NCI-H2196 (cell line): ENCODE measurements at regions not wholly inside any gene's neighbourhood (a gene's known extent, or its start where the extent isn't known, plus 50 kb on each side); places are given as distances from the start of the nearest gene placed in this dataset.

ENCODE experiments used
- DNase-seq: peaks from one replicate; lab custom pipeline; 2025; ENCODE audit not compliant: unreplicated experiment; lab: John Stamatoyannopoulos, UW

DNA sequence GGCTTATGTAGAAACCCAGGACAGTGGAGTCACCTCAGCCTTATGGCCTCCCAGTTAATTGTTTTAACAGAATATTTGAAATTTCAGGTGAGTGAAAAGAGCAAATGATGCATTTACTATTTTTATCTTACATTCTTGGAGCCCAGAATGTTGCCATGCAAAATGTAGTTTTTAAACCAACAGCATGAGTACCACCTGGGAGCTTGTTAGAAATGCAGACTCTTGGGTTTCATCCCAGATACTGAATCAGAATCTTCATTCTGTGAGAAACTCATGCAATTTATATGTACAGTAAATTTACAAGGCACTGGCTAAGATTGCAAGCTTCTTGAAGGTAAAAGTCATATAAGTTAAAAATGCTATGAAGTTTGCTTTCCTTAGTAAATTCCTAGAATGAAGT lies 654.5 kb upstream of the CDH2 start:
- no peak for DNase-seq

DNA sequence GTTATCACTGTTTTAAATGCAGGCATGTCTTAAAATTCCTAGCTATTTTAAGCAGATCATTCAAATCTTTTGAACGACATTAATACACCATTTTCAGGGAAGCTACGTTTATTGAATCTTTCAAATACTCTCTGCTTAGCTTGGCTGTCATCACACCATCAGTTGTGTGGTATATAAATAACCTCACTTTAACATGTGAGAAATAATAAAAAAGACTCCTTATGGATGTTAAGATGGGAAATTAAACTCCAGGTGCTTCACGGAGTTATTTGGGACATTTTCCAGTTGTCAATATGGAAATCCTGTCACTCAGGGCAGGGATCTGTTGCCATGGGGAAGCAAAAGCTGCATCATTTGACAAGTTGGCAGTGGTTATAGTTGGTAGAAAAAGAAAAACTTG lies 649.2 kb upstream of the CDH2 start:
- DNase-seq = no peak

DNA sequence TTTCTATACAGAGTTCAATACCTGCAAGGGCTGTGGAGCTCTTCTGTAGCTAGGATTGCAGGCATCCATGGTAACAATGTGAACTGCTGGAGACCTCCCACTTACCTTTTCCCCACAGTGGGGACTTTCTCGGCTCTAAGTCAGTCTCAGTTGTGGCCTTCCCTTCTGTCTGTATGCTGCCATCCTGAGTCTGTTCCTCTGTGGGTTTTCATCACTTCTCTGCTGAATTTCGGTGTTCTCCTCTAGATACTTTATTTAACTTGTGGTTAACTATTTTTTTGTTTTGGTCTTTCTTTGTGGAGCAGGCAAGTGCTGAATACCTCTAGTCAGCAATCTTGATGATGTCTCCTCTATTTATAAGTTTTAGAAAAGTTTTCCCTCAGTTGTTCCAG lies 647.2 kb upstream of the CDH2 start:
- no peak for DNase-seq

DNA sequence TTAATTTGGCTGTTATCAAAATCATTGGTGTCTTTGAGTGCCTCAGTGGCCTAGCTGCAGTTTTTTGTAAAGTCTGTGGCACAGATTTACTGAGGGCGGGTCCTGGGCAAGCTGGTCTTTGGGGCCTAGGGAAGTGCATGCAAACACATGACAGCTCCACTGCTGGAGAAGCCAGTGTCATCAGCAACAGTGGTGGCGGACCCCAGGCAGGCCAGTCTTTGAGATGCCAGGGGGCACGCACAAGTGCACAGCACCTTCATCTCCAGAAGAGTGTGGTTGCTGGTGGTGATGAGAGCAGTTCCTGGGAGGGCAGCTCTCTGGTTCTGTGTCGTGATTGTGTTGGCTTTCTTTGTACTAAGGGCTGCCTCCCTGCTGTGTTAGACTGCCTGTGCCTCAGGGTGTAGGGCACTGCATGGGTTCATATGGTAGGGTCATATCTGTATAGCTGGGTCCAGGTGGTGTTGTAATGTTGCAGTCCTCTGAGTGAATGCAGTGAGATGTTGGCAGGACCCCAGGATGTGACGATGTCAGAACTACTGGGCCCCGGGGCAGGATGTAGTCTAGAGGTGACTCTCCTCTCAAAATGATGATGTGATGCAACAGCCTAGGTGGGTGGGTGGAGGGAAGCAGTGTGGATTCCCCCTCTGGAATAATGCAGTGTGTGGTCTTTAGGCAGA lies 646.7 kb upstream of the CDH2 start:
- DNase-seq = no peak

DNA sequence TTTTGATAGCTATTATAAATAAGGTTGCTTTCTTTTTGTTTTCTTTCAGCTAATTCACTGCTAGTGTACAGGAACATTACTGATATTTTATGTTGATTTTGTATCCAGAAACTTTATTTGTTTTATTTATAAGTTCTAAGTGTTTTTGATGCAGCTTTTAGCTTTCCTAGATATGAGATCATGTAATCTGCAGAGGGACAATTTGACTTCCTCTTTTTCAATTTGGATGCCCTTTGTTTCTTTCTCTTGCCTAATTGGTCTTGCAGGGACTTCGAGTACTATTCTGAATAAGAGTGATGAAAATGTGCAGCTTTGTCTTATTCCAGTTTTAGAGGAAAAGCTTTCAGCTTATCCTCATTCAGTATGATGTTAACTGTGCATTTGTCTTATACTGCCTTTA lies 643.4 kb upstream of the CDH2 start:
- no peak for DNase-seq

DNA sequence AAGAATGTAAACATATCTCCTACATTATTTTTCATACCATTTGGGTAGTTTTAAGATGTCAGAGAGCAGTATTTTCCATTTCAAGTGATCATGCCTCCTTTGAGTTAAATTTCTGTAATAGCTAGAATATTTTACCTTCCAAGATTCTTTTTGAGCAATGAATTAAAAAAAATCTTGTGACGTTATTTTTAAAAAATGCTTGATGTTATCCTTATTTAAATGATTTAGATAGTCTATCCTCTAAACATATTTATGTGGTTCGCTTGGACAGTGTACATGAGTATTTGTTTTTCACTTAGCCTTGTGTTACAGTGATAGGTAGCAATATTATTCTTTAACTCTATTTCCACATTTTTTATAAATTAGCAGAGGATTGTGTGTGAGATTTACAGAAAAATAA lies 639.2 kb upstream of the CDH2 start:
- DNase-seq = no peak

DNA sequence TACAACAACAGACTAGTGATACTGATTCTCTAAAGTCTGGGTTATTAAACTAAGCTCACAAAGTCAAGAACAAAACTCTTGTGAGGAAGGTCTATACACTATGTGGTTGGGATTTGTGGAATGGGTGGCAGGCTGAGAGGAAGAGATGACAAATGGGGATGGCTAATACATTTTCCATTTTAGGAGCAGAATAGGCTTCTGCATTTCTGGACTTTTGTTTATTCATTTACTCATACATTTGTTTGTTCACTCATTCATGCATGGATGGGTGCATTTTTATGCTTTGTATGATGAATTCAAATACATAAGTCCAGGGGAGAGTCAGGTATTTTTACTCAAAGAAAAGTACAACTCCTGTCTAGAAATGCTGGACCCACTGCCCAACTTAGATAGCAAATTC lies 637.4 kb upstream of the CDH2 start:
- no peak for DNase-seq

DNA sequence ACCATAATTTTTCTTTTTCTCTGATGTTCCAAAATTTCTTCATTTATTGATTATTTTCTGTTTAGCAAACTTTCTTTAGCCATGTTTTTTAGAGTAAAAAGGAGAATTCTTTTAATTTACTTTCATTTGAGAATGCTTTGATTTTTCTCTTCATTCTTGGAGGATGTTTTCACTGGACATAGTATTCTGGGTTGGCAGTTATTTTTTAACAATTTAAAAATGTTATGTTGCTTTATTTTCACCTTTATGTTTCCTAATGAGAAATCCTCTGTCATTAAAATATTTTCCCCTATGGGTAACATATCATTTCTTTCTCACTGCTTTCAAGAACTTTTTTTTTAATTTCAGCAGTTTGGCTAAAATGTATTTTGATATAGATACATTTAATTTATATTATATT lies 631.4 kb upstream of the CDH2 start:
- DNase-seq = no peak

DNA sequence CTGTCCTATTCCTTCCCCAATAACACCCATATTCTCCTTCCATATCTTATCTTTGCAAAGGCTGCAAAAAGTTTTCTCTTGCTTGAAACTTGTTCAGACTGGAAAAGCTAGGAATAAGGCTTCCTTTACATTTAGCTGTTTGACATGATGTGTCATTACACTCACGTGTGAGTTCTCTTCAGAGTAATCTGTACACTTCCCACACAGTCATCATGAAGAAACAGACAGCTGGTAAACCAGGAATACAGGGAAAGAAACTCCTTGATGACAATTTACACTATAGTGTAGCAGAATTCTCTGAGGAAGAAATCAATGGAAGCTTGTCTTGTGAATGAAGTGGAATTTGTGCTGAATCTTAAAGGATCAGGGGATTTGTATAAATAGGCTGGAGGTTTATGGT lies 628.6 kb upstream of the CDH2 start:
- no peak for DNase-seq

DNA sequence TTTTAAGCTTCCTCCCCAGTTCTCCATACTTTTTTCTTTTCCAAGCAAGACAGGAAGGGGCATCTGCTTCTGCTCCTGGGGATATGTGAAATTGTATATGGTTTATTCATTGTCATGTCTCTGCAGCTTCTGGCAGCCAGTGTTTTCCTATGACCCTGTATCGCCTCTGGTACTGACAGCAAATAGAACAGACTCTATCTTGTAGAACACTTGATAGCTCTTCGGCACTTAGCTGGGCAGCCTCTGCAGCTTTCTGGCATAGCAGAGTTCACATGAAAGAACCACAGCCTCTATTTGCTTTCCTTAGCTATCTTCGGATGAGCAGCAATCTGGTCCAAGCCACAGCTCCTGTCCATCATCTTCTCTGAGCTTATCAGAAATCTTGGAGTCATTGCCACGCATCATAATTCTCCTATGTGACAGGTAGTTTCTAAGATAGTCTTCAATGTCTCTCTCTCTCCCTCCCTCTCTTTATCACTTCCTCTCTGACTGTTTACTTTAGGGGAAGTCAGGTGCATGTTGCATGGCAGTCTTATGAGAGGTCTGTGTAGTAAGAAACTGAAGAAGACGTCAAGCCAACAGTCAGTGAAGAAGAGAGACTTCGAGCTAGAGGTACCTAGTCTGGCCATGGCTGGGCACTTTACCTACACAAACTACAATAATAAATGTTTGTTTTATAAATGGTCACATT lies 627.7 kb upstream of the CDH2 start:
- DNase-seq = no peak

DNA sequence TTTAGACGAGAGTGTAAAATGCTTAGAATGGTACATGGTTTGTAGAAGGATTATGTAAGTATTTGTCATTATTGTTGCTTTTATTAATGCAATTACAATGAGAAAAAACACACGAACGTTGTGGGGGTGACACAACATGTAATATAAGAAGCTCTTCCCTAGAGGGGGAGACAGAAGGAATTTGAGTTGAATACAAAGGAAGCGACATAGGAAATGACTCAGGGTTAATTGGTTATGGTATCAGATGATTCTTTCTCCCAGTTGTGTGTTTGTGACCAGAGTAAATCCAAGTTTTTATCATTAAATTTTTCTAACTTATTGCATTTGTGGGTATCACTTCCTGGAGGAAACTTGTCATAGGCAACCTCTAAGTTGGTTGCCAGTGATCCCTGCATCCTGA lies 625.6 kb upstream of the CDH2 start:
- no peak for DNase-seq

DNA sequence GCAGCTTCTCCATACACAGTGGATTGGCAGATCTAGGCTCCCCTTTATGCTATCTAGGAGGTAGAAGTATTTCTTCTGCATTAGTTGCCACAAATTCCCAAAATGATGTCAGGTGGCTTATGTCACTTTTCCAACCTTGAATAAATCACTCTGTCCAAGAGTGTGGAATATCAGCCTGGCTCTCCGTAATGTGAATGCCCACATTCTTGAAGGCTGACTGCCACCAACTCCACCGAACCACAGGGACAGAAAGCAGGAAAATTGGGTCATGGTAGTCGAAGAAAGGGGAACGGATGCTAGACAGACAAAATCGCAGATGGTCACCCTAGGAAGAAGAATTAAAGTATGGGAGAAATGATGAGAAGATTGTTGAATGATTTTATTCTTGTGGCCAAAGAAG lies 624.9 kb upstream of the CDH2 start:
- no peak for DNase-seq

DNA sequence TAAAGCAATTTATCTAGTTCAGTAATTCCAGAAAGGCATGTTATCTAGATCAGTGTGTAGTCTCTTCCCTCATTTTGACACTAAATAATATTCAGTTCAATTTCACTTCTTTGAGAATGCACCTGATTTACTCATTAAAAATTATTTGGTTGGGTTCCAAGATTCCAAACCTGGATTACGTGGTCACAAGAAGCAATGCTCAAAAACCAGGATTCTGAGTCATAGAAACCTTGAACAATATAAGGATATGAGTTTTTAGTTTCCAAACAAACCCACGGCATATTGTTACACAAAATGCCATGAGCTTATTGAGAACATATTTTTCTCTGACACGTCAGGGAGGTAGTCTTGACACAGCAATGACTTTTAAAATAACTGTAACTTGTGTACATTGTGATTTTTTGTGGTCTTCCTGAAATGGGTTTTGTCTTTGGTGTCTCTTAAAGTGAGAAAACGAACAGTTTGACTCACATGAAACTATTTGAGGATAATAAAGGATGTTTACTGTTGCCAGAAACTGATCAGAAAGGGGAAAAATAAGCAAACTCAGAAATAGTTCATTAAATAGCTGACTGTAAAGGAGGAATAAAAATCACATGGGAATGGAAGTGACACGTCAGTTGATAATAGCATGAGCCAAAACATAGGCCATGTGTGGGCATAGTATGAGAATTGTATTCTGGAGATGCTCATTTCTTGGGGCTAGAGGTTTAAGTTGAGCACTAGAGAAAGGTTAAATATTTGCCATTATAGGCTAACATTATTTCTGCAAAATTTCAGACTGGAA lies 617.7 kb upstream of the CDH2 start:
- no peak for DNase-seq

DNA sequence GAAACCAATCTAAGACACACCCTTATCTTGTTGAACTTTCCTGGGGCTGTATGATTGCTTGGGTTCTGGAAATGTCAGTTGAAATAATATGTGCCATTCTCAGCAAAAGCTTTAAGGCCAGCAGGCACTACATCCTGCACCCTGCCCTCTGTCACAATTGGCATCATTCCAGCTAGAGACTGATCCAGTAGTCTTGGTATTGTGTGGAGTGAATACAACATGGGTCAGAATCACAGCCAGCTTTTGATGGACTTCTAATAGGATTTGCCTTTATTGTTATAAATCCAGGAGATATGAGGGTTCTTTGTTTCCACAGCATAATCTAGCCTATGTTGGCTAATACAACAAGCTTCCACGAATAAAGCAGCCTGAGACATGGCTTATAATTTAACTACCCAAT lies 617.0 kb upstream of the CDH2 start:
- no peak for DNase-seq

DNA sequence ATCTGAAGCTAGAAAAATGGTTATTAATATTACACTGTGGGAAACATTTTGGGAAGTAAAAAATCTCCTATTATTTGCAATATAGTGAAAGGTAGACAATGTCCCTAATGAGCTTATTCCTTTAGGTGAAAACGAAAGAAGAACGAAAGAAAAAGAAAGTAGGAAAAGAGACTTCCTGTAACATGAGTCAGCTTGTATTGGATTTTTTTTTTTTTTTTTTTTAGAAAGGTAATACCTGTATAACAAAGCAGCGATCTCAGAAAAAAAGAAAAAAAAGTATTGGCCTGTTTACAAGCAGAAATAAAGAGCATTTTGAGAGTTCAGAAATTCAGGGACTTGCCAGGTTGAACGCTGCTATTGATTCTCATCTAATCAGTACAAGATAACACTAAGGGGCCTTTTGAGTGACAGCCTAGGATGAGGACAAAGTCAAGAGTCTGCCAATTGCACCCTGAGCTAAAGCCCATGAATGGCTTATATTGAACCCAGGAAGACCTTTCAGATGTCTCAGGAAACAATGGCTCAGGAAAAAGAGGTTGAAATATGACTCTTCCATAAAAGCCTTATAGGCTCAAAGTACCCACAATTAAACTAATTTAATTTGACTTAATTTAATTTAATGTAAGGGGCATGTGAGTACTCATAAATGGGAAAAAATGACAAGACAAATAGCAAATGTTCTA lies 615.6 kb upstream of the CDH2 start:
- no peak for DNase-seq

DNA sequence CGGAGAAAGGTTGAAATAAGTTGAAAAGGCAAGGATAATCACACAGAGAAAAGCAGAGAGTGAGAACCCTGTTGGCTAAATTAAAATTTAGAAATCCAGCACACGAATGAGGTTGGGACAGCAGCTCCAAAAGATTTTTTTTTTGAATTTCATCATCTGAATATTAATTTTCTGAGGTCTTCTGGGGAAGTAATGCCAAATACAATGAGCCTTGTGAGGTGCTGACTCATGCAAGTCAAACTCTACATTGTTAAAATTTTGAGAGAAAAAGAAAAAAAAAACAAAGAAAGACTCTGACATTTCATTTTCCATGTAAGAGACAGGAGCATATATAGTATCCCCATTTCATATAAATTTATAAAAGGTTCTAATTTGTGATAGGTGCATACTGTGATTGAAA lies 614.2 kb upstream of the CDH2 start:
- no peak for DNase-seq

DNA sequence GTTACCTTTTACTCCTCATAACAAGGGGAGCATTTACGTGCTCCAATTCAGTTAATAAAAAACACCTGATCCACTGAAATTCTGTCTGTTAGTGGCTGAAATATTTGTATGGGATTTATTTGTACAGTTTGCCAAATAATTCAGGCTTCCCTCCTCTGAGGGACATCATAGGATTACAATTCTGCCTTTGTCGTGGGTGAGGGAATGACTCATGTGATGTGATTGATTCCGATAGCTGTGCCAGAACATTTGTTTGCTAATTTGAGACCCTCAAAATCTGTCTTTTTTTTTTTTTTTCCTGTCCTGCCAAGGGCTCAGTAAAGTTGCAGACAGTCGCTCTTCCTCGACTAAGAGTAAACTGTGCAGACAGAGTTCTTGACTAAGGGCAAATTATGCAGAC lies 612.6 kb upstream of the CDH2 start:
- no peak for DNase-seq

DNA sequence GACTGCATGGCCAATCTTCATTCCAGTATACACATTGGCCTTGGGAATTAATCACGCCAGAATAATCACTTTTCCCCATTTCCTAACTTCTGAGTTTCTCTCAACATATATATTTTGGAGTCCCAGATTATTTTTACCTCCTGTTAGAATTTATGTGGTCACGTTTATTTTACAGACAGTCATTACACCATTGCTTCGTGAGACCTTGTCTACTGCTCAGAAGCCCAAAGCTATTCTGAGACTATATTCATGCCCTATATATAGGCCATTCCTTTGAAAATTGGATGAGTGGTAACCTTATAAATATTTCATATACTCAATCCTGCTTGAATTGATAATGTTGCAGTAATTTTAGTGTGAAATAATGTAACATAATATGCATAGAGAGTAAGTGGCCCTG lies 610.0 kb upstream of the CDH2 start:
- no peak for DNase-seq

DNA sequence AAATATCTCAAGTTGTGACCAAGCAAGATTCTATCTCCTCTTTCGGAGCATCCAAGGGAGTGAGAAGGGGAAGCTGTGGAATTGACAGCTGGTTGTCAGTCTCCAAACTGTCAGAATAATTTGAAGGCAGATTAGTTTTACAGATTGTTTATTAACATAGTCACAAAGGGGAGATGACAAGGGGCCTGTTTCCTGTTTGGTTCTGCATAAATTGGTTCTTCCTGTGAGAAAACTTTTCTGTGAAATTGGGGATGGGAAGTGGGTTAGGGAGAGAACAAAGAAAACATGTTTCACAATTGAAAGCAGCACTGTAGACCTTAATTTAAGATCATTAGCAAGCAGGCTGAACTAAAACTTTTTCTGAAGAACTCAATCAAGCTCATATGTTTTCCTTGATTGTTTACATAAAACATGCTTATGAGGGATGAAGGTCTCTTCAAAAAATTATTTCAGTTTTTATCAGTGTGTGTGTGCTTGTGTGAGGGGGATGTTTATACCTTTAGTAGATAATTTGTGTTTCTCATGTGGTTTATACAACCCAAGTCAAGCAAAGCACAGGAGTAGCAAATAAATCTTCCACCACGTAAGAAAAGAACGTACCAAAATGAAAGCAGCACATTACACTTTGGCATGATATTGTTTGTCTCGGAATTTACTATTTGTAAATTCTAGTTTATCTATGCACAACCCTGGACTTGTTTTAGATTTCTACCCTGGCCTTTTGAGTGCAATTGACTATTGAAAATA lies 604.9 kb upstream of the CDH2 start:
- DNase-seq = no peak

DNA sequence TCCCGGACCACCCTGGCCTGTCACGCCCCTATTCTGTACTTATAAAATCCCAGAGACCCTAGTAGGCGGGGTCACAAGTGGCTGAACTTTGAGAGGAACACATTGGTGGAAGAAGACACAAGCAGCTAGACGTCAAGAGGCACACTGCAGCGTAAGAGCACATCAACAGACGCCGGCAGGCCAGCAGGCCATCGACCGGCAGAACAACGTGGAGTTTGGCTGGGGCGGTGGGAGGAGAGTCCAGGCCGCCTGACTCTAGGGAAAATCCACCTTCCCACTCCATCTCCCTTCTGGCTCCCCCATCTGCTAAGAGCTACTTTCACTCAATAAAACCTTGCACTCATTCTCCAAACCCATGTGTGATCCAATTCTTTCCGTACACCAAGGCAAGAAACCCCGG lies 601.8 kb upstream of the CDH2 start:
- no peak for DNase-seq

DNA sequence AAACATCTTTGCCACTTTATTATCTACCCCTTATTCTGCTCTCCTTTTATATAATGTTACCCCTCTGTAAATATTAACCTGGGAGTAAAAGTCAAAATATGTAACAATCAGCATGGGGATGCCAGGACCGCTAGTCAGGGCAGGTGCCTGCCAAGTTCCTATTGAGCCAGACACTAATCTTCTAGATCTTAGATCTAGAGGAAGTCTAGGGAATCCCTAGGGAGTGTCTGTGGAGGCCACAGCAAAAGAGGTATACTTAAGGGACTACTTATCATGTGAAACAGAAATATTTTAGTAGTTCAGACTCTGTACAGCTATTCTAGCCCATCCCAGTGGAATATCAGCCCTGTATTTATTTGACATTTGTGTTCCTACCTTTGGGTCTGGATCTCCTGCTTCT lies 600.8 kb upstream of the CDH2 start:
- DNase-seq = no peak
